HL-60 (cell line): ENCODE measurements at regions not wholly inside any gene's neighbourhood (a gene's known extent, or its start where the extent isn't known, plus 50 kb on each side); places are given as distances from the start of the nearest gene placed in this dataset.

Source experiments
- DNase-seq, 2 experiments: peaks; one replicate each; pipeline ENCODE4 v3.0.0-alpha.2; 2010 to 2020; ENCODE audit warnings: low read depth in 1 of 2, low spot score in 1 of 2
- H3K27ac ChIP-seq: fragments of 250-450 bp; sonication (Bioruptor Pico); replicated peaks from 2 replicates; pipeline ENCODE4 v1.5.1; 2020; ENCODE audit warnings: mild to moderate bottlenecking, moderate library complexity
- H3K27me3 ChIP-seq: fragments of 250-450 bp; sonication (Bioruptor Pico); 2 replicates; pipeline ENCODE4 v1.5.1; 2021; ENCODE audit warnings: mild to moderate bottlenecking, moderate library complexity; ENCODE audit not compliant: insufficient read depth, poor library complexity, severe bottlenecking
- H3K4me3 ChIP-seq: replicated peaks from 2 replicates; pipeline ENCODE4 v1.5.1; 2011; ENCODE audit warnings: mild to moderate bottlenecking, control low read depth, low read length; ENCODE audit not compliant: insufficient read depth
- GABPA ChIP-seq: IDR thresholded peaks from 2 replicates; pipeline ENCODE4 v1.6.1; 2012; ENCODE audit warnings: low read depth
- POLR2AphosphoS5 ChIP-seq: IDR thresholded peaks from 2 replicates; pipeline ENCODE4 v1.6.1; 2012; ENCODE audit warnings: low read depth
- REST ChIP-seq: IDR thresholded peaks from 2 replicates; pipeline ENCODE4 v1.6.1; 2012; ENCODE audit warnings: low read depth; ENCODE audit not compliant: insufficient replicate concordance
- SPI1 ChIP-seq: IDR thresholded peaks from 2 replicates; pipeline ENCODE4 v1.6.1; 2012; ENCODE audit warnings: low read depth, mild to moderate bottlenecking, borderline replicate concordance

- no peak overlapping the region for H3K4me3 ChIP-seq
- H3K27ac ChIP-seq, result no peak overlapping the region
- no peaks in the 10 kb centered on the region for H3K27me3 ChIP-seq
- TF ChIP-seq SPI1 (no peak), GABPA (no peak)
- DNase-seq, result no peak
These were observed 180.6 kb downstream of the CYP26A1 start for GRCh38 chr10:93254180-93254853.

GRCh38 chr10:93255546-93255945 is 181.9 kb downstream of the CYP26A1 start:
- Histone ChIP-seq H3K4me3 (no peak overlapping the region), H3K27ac (no peak overlapping the region), H3K27me3 (no peaks in the 10 kb centered on the region)
- DNase-seq, result no peak
- TF ChIP-seq POLR2AphosphoS5 (no peak), SPI1 (no peak), REST (no peak)
